AG08396 (cell line): ENCODE measurements at regions not wholly inside any gene's neighbourhood (a gene's known extent, or its start where the extent isn't known, plus 50 kb on each side); places are given as distances from the start of the nearest gene placed in this dataset.
A peak's percentile ranks its signal among the peaks of the same experiment; 100 is the strongest.

Experiments
- DNase-seq: peaks from one replicate; pipeline ENCODE4 v3.0.0; 2012; ENCODE audit warnings: low spot score, mixed read lengths

GRCh38 chr1:22245726-22246125, 102.8 kb upstream of the WNT4 start:
- no peak for DNase-seq

- DNase-seq, result no peak
These were observed 104.0 kb upstream of the WNT4 start for GRCh38 chr1:22246755-22247480.

GRCh38 chr1:22247527-22248245, 104.8 kb upstream of the WNT4 start:
- no peak for DNase-seq

GRCh38 chr1:22248746-22249145, 105.8 kb upstream of the WNT4 start:
- DNase-seq, result no peak

- no peak for DNase-seq
These were observed 107.2 kb upstream of the WNT4 start for GRCh38 chr1:22249928-22250680.

GRCh38 chr1:22250724-22251123, 107.8 kb upstream of the WNT4 start:
- peak; percentile 68 for DNase-seq

GRCh38 chr1:22252251-22252650, 109.4 kb upstream of the WNT4 start:
- no peak for DNase-seq

GRCh38 chr1:22253012-22253790, 110.3 kb upstream of the WNT4 start:
- no peak for DNase-seq

GRCh38 chr1:22254756-22255155, 111.9 kb upstream of the WNT4 start:
- DNase-seq, result no peak

- no peak for DNase-seq
These were observed 112.7 kb upstream of the WNT4 start for GRCh38 chr1:22255341-22256212.

- DNase-seq, result no peak
These were observed 113.3 kb upstream of the WNT4 start for GRCh38 chr1:22256213-22256512.

GRCh38 chr1:22257290-22258275, 114.7 kb upstream of the WNT4 start:
- no peak for DNase-seq

GRCh38 chr1:22258698-22259097, 115.8 kb upstream of the WNT4 start:
- no peak for DNase-seq

- DNase-seq, result no peak
These were observed 116.8 kb upstream of the WNT4 start for GRCh38 chr1:22259551-22260282.

- no peak for DNase-seq
These were observed 118.0 kb upstream of the WNT4 start for GRCh38 chr1:22260860-22261432.

- DNase-seq, result no peak
These were observed 118.7 kb upstream of the WNT4 start for GRCh38 chr1:22261580-22261979.

- DNase-seq, result no peak
These were observed 119.7 kb upstream of the WNT4 start for GRCh38 chr1:22262583-22262982.

- DNase-seq, result no peak
These were observed 120.5 kb upstream of the WNT4 start for GRCh38 chr1:22263359-22263758.
